GM12878 (cell line): ENCODE measurements at regions not wholly inside any gene's neighbourhood (a gene's known extent, or its start where the extent isn't known, plus 50 kb on each side); places are given as distances from the start of the nearest gene placed in this dataset.

Experiments
- EZH2 ChIP-seq: IDR thresholded peaks from 2 replicates; pipeline ENCODE4 v1.6.1; 2012; ENCODE audit warnings: low read depth, mild to moderate bottlenecking, control low read depth, inconsistent platforms, low read length, borderline replicate concordance; ENCODE audit not compliant: control insufficient read depth
- NFXL1 ChIP-seq: fragments of 450-650 bp; IDR thresholded peaks from 2 replicates; pipeline ENCODE4 v1.6.1; 2017; ENCODE audit warnings: antibody characterized with exemption, mild to moderate bottlenecking, borderline replicate concordance

DNA sequence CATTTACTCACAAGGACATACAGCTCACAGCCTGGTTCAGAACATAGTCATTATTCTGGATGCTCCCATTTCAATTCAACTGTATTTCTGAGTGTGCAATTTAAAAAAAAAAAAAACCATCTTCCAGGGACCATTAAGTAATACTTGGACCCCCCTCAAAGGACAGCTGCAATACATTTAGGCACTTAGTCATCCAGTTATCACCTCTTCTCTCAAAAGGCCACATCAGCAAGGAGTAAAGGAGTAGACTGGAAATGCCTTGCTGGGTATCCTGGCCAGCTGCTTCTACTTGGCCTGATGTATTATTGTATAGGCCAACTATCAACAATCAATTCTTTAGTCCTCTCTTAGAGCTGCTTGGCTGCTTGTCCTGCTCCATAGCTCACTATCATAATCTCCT is 211.4 kb upstream of the SETMAR start:
- TF ChIP-seq NFXL1 (no peak), EZH2 (no peak)
